ENCODE measurements at regions not wholly inside any gene's neighbourhood (a gene's known extent, or its start where the extent isn't known, plus 50 kb on each side); places are given as distances from the start of the nearest gene placed in this dataset.

GRCh38 chr1:209491031-209491430 is 92.5 kb upstream of the CAMK1G start:
- TF ChIP-seq EP300 (IDR thresholded peaks at IDR 0.05; ENCODE audit: borderline replicate concordance) (no peak), CEBPB (IDR thresholded peaks at IDR 0.05) (no peak), RAD21 (IDR thresholded peaks at IDR 0.05; ENCODE audit: low read depth) (no peak), FOXM1 (IDR thresholded peaks at IDR 0.05; ENCODE audit: borderline replicate concordance, low read depth) (no peak), MAX (IDR thresholded peaks at IDR 0.05) (no peak), TEAD4 (IDR thresholded peaks at IDR 0.05) (no peak), TAF1 (IDR thresholded peaks at IDR 0.05; ENCODE audit: low read depth) (no peak), USF1 (IDR thresholded peaks at IDR 0.05) (no peak), REST (IDR thresholded peaks at IDR 0.05; ENCODE audit: low read depth) (no peak), EGR1 (IDR thresholded peaks at IDR 0.05) (no peak), YY1 (IDR thresholded peaks at IDR 0.05; ENCODE audit: low read depth) (no peak)

Measured in Ishikawa (cell line).